ENCODE measurements at regions not wholly inside any gene's neighbourhood (a gene's known extent, or its start where the extent isn't known, plus 50 kb on each side); places are given as distances from the start of the nearest gene placed in this dataset.
A peak's percentile ranks its signal among the peaks of the same experiment; 100 is the strongest.

- H4K20me1 ChIP-seq (ENCODE audit: insufficient read depth, low read length) = no peaks in the 10 kb centered on the region
- POLR2A ChIA-PET = interaction anchor here (1.1 to 2.0 kb wide), 3 partner anchors 12 to 32 kb away, joined by 3 to 12 read pairs (median 4); no protein-coding TSS in a partner anchor
- no peak overlapping the region for H2AFZ ChIP-seq (ENCODE audit: low read length)
- TF ChIP-seq EZH2phosphoT487 (IDR thresholded peaks at IDR 0.05; ENCODE audit: borderline replicate concordance, low read depth, low read length) = no peak
- TF ChIP-seq, protein P1, sequence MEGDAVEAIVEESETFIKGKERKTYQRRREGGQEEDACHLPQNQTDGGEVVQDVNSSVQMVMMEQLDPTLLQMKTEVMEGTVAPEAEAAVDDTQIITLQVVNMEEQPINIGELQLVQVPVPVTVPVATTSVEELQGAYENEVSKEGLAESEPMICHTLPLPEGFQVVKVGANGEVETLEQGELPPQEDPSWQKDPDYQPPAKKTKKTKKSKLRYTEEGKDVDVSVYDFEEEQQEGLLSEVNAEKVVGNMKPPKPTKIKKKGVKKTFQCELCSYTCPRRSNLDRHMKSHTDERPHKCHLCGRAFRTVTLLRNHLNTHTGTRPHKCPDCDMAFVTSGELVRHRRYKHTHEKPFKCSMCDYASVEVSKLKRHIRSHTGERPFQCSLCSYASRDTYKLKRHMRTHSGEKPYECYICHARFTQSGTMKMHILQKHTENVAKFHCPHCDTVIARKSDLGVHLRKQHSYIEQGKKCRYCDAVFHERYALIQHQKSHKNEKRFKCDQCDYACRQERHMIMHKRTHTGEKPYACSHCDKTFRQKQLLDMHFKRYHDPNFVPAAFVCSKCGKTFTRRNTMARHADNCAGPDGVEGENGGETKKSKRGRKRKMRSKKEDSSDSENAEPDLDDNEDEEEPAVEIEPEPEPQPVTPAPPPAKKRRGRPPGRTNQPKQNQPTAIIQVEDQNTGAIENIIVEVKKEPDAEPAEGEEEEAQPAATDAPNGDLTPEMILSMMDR (conservative IDR thresholded peaks at IDR 0.05; ENCODE audit: low read length) = no peak
- CTCF ChIA-PET (ENCODE audit: unreplicated experiment) = interaction anchor here (0.6 to 0.9 kb wide), 3 partner anchors 13 to 77 kb away, joined by 3 to 5 read pairs (median 3); no protein-coding TSS in a partner anchor
- intact Hi-C loops (cut with micrococcal nuclease; ENCODE audit: unreplicated experiment) = no loop called here
- H3K36me3 ChIP-seq (ENCODE audit: insufficient read depth, low read length) = no peaks in the 10 kb centered on the region
- no peaks in the 10 kb centered on the region for H3K9me3 ChIP-seq (ENCODE audit: low read length)
- no peaks in the 10 kb centered on the region for H3K9me2 ChIP-seq (ENCODE audit: insufficient read depth, low read length)
- no peak overlapping the region for H3K27ac ChIP-seq (ENCODE audit: low read depth, low read length, poor library complexity, severe bottlenecking)
- H3K79me2 ChIP-seq (ENCODE audit: insufficient read depth, low read depth, low read length) = no peaks in the 10 kb centered on the region
- peaks cover 27% of the 10 kb centered on the region for H3K4me1 ChIP-seq (ENCODE audit: insufficient read depth, low read length, poor library complexity, severe bottlenecking)
- no peak for DNase-seq (ENCODE audit: low spot score)
- no peak overlapping the region for H3K4me3 ChIP-seq (ENCODE audit: low read depth, low read length, poor library complexity, severe bottlenecking)
- BruUV-seq (replicated peaks) = no TSS peak
- H3K4me2 ChIP-seq (ENCODE audit: low read length) = no peak overlapping the region
Measured at GRCh38 chr6:232982-233640, 59.2 kb upstream of the DUSP22 start.

GRCh38 chr6:234706-235372 lies 57.4 kb upstream of the DUSP22 start:
- H3K4me2 ChIP-seq (ENCODE audit: low read length) = no peak overlapping the region
- H3K4me1 ChIP-seq (ENCODE audit: insufficient read depth, low read length, poor library complexity, severe bottlenecking) = peaks cover 27% of the 10 kb centered on the region
- no peaks in the 10 kb centered on the region for H3K36me3 ChIP-seq (ENCODE audit: insufficient read depth, low read length)
- TF ChIP-seq, protein P1 (conservative IDR thresholded peaks at IDR 0.05; ENCODE audit: low read length) = 0 out of 2 replicates have a peak, but pooled peaks have one; percentile 23
- TF ChIP-seq EZH2phosphoT487 (IDR thresholded peaks at IDR 0.05; ENCODE audit: borderline replicate concordance, low read depth, low read length) = no peak
- H3K79me2 ChIP-seq (ENCODE audit: insufficient read depth, low read depth, low read length) = no peaks in the 10 kb centered on the region
- no peak overlapping the region for H3K4me3 ChIP-seq (ENCODE audit: low read depth, low read length, poor library complexity, severe bottlenecking)
- no peak for DNase-seq (ENCODE audit: low spot score)
- no peaks in the 10 kb centered on the region for H3K9me3 ChIP-seq (ENCODE audit: low read length)
- intact Hi-C loops (cut with micrococcal nuclease; ENCODE audit: unreplicated experiment) = no loop called here
- CTCF ChIA-PET (ENCODE audit: unreplicated experiment) = no interaction called here
- BruUV-seq (replicated peaks) = no TSS peak
- POLR2A ChIA-PET = interaction anchor here (0.6 to 1.0 kb wide), 2 partner anchors 14 to 24 kb away, joined by 3 to 4 read pairs; no protein-coding TSS in a partner anchor
- H4K20me1 ChIP-seq (ENCODE audit: insufficient read depth, low read length) = no peaks in the 10 kb centered on the region
- H3K9me2 ChIP-seq (ENCODE audit: insufficient read depth, low read length) = no peaks in the 10 kb centered on the region
- H2AFZ ChIP-seq (ENCODE audit: low read length) = 0 out of 2 replicates have a peak overlapping the region, but pooled peaks have one; percentile 1
- no peak overlapping the region for H3K27ac ChIP-seq (ENCODE audit: low read depth, low read length, poor library complexity, severe bottlenecking)
